Gastroesophageal sphincter (tissue), 3 donors: ENCODE measurements at regions not wholly inside any gene's neighbourhood (a gene's known extent, or its start where the extent isn't known, plus 50 kb on each side); places are given as distances from the start of the nearest gene placed in this dataset.

Experiments used
- EP300 ChIP-seq: sonication (generic); formaldehyde crosslinking; IDR thresholded peaks from one replicate; pipeline ENCODE4 v1.6.1; 2017; ENCODE audit warnings: antibody characterized with exemption, mild to moderate bottlenecking
- POLR2A ChIP-seq, 2 donors: fragments of 450-650 bp; IDR thresholded peaks; one replicate each; pipeline ENCODE4 v1.6.1; 2017; ENCODE audit warnings: antibody characterized with exemption in 2 of 2, mild to moderate bottlenecking in 2 of 2, moderate library complexity in 1 of 2
- POLR2AphosphoS5 ChIP-seq: sonication (generic); formaldehyde crosslinking; IDR thresholded peaks from one replicate; pipeline ENCODE4 v1.6.1; 2017; ENCODE audit warnings: antibody characterized with exemption
- TF ChIP-seq, protein P1 (sequence below), 4 experiments: fragments of 200-600 bp in 2 of 4; fragments of 450-650 bp in 2 of 4; sonication (generic) in 1 of 4; IDR thresholded peaks; one replicate each; pipeline ENCODE4 v1.5.1; 2017 to 2019; ENCODE audit warnings: antibody characterized with exemption in 4 of 4, mild to moderate bottlenecking in 2 of 4, moderate library complexity in 2 of 4

DNA sequence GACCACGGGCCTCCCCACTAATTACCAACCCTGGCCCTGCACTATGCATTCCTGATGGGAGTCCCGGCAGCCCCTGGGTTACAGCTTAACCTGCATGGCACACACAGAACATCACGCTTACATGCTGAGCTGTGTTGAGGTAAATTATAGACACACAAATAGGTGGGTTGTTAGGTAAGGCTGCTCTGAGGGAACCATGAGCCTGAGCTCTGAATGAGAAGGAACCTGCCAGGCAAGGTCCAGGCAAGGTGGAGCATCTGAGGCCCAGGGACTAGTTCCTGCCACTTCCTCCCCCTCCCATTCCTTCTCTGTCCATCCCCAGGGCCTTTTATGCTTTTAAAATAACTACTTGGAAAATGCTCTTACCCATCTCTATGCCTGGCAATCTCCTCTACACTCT lies 82.7 kb upstream of the ESRRB start:
- TF ChIP-seq, protein P1, sequence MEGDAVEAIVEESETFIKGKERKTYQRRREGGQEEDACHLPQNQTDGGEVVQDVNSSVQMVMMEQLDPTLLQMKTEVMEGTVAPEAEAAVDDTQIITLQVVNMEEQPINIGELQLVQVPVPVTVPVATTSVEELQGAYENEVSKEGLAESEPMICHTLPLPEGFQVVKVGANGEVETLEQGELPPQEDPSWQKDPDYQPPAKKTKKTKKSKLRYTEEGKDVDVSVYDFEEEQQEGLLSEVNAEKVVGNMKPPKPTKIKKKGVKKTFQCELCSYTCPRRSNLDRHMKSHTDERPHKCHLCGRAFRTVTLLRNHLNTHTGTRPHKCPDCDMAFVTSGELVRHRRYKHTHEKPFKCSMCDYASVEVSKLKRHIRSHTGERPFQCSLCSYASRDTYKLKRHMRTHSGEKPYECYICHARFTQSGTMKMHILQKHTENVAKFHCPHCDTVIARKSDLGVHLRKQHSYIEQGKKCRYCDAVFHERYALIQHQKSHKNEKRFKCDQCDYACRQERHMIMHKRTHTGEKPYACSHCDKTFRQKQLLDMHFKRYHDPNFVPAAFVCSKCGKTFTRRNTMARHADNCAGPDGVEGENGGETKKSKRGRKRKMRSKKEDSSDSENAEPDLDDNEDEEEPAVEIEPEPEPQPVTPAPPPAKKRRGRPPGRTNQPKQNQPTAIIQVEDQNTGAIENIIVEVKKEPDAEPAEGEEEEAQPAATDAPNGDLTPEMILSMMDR (IDR thresholded peaks at IDR 0.05), result no peak
- TF ChIP-seq POLR2A (IDR thresholded peaks at IDR 0.05) (no peak), EP300 (no peak), POLR2AphosphoS5 (no peak)
